SH-SY5Y (cell line): ENCODE measurements at regions not wholly inside any gene's neighbourhood (a gene's known extent, or its start where the extent isn't known, plus 50 kb on each side); places are given as distances from the start of the nearest gene placed in this dataset.

Experiments used
- GATA2 ChIP-seq: IDR thresholded peaks from 2 replicates; pipeline ENCODE4 v1.6.1; 2011; ENCODE audit warnings: mild to moderate bottlenecking, low read depth, low read length
- GATA3 ChIP-seq: IDR thresholded peaks from 2 replicates; pipeline ENCODE4 v1.6.1; 2011; ENCODE audit warnings: low read depth, mild to moderate bottlenecking, low read length, moderate library complexity

DNA sequence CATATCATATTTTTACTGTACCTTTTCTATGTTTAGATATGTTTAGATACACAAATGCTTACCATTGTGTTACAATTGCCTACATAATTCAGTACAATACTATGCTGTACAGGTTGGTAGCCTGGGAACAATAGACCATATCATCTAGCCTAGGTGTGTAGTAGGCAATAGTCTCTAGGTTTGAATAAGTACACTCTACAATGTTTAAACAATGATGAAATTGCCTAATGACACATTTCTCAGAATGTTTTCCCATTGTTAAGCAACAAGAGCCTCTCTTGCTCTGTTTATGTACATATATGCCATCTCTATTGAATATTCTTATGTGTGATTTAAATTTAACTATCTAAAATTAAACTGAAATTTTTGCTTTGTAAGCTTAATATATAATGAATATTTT lies 209.6 kb upstream of the ST8SIA4 start:
- TF ChIP-seq GATA2 (no peak), GATA3 (no peak)
